CD4-positive, alpha-beta memory T cell (primary cell): ENCODE measurements at regions not wholly inside any gene's neighbourhood (a gene's known extent, or its start where the extent isn't known, plus 50 kb on each side); places are given as distances from the start of the nearest gene placed in this dataset.

Experiments
- CTCF ChIA-PET: fragments of 350-600 bp; sonication (Branson Sonifier 250); formaldehyde crosslinking; loops from one replicate; lab custom pipeline; 2021; ENCODE audit warnings: inconsistent platforms; ENCODE audit not compliant: partially characterized antibody; lab: Charles Lee
- POLR2A ChIA-PET: fragments of 350-600 bp; sonication (Branson Sonifier 250); formaldehyde crosslinking; loops from one replicate; lab custom pipeline; 2021; ENCODE audit not compliant: partially characterized antibody; lab: Charles Lee
- DNase-seq, 5 donors: peaks; one replicate each; pipeline versions ENCODE4 v3.0.0 to v3.0.0-alpha.2; 2020 to 2022; ENCODE audit warnings: mixed read lengths in 1 of 5
- H3K27ac ChIP-seq: one replicate; pipeline ENCODE4 v1.7.0; 2013; ENCODE audit warnings: low read depth, low read length
- H3K27me3 ChIP-seq: 2 replicates; pipeline ENCODE4 v1.7.0; 2013; ENCODE audit warnings: mild to moderate bottlenecking, low read length, moderate library complexity; ENCODE audit not compliant: insufficient read depth
- H3K36me3 ChIP-seq: 2 replicates; pipeline ENCODE4 v1.7.0; 2013; ENCODE audit warnings: mild to moderate bottlenecking, low read length, moderate library complexity; ENCODE audit not compliant: insufficient read depth
- H3K4me1 ChIP-seq: 2 replicates; pipeline ENCODE4 v1.7.0; 2013; ENCODE audit warnings: mild to moderate bottlenecking, low read length, moderate library complexity; ENCODE audit not compliant: insufficient read depth
- H3K4me3 ChIP-seq, 2 donors: one replicate each; pipeline ENCODE4 v1.7.0; 2013; ENCODE audit warnings: low read length in 2 of 2, mild to moderate bottlenecking in 1 of 2
- H3K9me3 ChIP-seq, 2 donors: one replicate each; pipeline ENCODE4 v1.7.0; 2013; ENCODE audit warnings: low read length in 2 of 2, control low read depth in 1 of 2; ENCODE audit not compliant: control insufficient read depth in 1 of 2
- H3K27ac Mint-ChIP-seq, 7 donors: one replicate each; pipeline ENCODE4 v1.8.0; 2020 to 2021; ENCODE audit warnings: mixed read lengths in 7 of 7, mild to moderate bottlenecking in 6 of 7, inconsistent platforms in 3 of 7, moderate library complexity in 3 of 7
- H3K27me3 Mint-ChIP-seq, 2 donors: one replicate each; pipeline ENCODE4 v1.8.0; 2020 to 2021; ENCODE audit warnings: mixed read lengths in 2 of 2
- H3K36me3 Mint-ChIP-seq, 2 donors: one replicate each; pipeline ENCODE4 v1.8.0; 2020 to 2021; ENCODE audit warnings: mixed read lengths in 2 of 2, inconsistent platforms in 1 of 2, mild to moderate bottlenecking in 1 of 2
- H3K4me1 Mint-ChIP-seq, 4 donors: one replicate each; pipeline ENCODE4 v1.8.0; 2020 to 2021; ENCODE audit warnings: mixed read lengths in 4 of 4, mild to moderate bottlenecking in 1 of 4
- H3K4me3 Mint-ChIP-seq, 8 donors: one replicate each; pipeline ENCODE4 v1.8.0; 2020 to 2021; ENCODE audit warnings: mixed read lengths in 8 of 8, mild to moderate bottlenecking in 7 of 8, moderate library complexity in 6 of 8, inconsistent platforms in 3 of 8
- H3K9me3 Mint-ChIP-seq, 8 donors: one replicate each; pipeline ENCODE4 v1.8.0; 2020 to 2021; ENCODE audit warnings: mixed read lengths in 8 of 8, mild to moderate bottlenecking in 5 of 8, inconsistent platforms in 3 of 8, moderate library complexity in 1 of 8
- intact Hi-C: fragments of 100-400 bp; cut with micrococcal nuclease; formaldehyde crosslinking; loops from one replicate; pipeline ENCODE4 v1.15.1; 2023

DNA sequence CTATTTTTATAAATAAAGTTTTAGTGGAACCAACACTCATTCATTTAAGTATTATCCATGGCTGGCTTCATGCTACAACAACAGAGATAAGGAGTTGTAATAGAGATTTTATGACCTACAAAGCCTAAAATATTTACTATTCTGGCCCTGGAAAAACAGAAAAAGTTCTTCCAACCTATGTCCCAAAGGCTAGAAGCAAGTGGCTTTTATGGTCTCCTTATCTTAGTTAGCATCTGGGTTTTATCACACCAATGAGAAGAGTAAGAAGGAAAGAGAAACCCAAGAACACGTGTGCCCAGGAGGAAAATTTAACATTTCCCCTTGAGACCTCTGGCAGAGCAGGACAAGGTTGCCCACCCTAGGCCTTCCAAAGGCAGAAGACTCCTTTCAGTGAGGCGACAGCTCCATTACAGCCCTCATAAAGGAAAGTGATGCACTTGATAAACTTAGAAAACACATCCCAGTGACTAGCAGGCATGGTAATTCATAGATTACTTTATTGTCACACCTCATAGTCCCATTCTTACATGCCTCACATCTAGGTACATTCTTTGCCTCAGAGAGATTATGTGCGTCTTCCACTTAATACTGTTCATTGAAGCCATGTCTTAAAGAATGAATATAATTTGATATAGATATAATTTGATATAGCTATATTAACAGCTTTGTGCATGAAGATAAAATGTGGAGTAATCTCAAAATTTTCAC lies 113.2 kb upstream of the ACP3 start:
- no peaks in the 10 kb centered on the region for H3K9me3 Mint-ChIP-seq
- Histone ChIP-seq H3K36me3 (no peaks in the 10 kb centered on the region), H3K27ac (no peak overlapping the region), H3K4me1 (no peaks in the 10 kb centered on the region), H3K27me3 (no peaks in the 10 kb centered on the region), H3K4me3 (no peak overlapping the region), H3K9me3 (no peaks in the 10 kb centered on the region)
- H3K4me1 Mint-ChIP-seq: no peaks in the 10 kb centered on the region
- ChIA-PET CTCF (no interaction called here), POLR2A (no interaction called here)
- no peaks in the 10 kb centered on the region for H3K27me3 Mint-ChIP-seq
- no peaks in the 10 kb centered on the region for H3K36me3 Mint-ChIP-seq
- H3K4me3 Mint-ChIP-seq: no peak overlapping the region
- no peak overlapping the region for H3K27ac Mint-ChIP-seq
- intact Hi-C loops: no loop called here
- DNase-seq: no peak

GRCh38 chr3:132205609-132206008 lies 111.6 kb upstream of the ACP3 start:
- H3K4me3 Mint-ChIP-seq: no peak overlapping the region
- no peaks in the 10 kb centered on the region for H3K36me3 Mint-ChIP-seq
- Histone ChIP-seq H3K27me3 (no peaks in the 10 kb centered on the region), H3K27ac (no peak overlapping the region), H3K9me3 (no peaks in the 10 kb centered on the region), H3K4me3 (no peak overlapping the region), H3K4me1 (no peaks in the 10 kb centered on the region), H3K36me3 (no peaks in the 10 kb centered on the region)
- H3K9me3 Mint-ChIP-seq: peaks cover 0 to 2% (median 0%) of the 10 kb centered on the region in 8 donors
- no peak for DNase-seq
- peaks cover 0 to 4% of the 10 kb centered on the region in 2 donors for H3K27me3 Mint-ChIP-seq
- H3K4me1 Mint-ChIP-seq: no peaks in the 10 kb centered on the region
- H3K27ac Mint-ChIP-seq: no peak overlapping the region
- CTCF ChIA-PET: no interaction called here
- intact Hi-C loops: no loop called here
- POLR2A ChIA-PET: no interaction called here

- no peaks in the 10 kb centered on the region for H3K36me3 Mint-ChIP-seq
- H3K4me3 Mint-ChIP-seq: no peak overlapping the region
- Histone ChIP-seq H3K27me3 (no peaks in the 10 kb centered on the region), H3K4me1 (no peaks in the 10 kb centered on the region), H3K4me3 (no peak overlapping the region), H3K27ac (no peak overlapping the region), H3K9me3 (no peaks in the 10 kb centered on the region), H3K36me3 (no peaks in the 10 kb centered on the region)
- DNase-seq: no peak
- intact Hi-C loops: no loop called here
- peaks cover 0 to 2% (median 0%) of the 10 kb centered on the region in 8 donors for H3K9me3 Mint-ChIP-seq
- H3K27me3 Mint-ChIP-seq: peaks cover 3 to 13% of the 10 kb centered on the region in 2 donors
- no peak overlapping the region for H3K27ac Mint-ChIP-seq
- no peaks in the 10 kb centered on the region for H3K4me1 Mint-ChIP-seq
- ChIA-PET POLR2A (no interaction called here), CTCF (interaction anchor here (0.9 kb wide), 1 partner anchor 12 kb away, joined by 4 read pairs; no protein-coding TSS in a partner anchor)
These were observed 107.4 kb upstream of the ACP3 start for GRCh38 chr3:132209855-132210254.

GRCh38 chr3:132210476-132211346 lies 106.5 kb upstream of the ACP3 start:
- H3K4me1 Mint-ChIP-seq: no peaks in the 10 kb centered on the region
- Histone ChIP-seq H3K27me3 (no peaks in the 10 kb centered on the region), H3K4me1 (no peaks in the 10 kb centered on the region), H3K27ac (no peak overlapping the region), H3K36me3 (no peaks in the 10 kb centered on the region), H3K9me3 (no peaks in the 10 kb centered on the region), H3K4me3 (no peak overlapping the region)
- H3K27me3 Mint-ChIP-seq: peaks cover 3 to 13% of the 10 kb centered on the region in 2 donors
- H3K4me3 Mint-ChIP-seq: no peak overlapping the region
- H3K27ac Mint-ChIP-seq: no peak overlapping the region
- ChIA-PET POLR2A (no interaction called here), CTCF (interaction anchor here (0.7 to 0.9 kb wide), 2 partner anchors 11 to 31 kb away, joined by 3 to 4 read pairs; no protein-coding TSS in a partner anchor)
- H3K9me3 Mint-ChIP-seq: peaks cover 0 to 2% (median 0%) of the 10 kb centered on the region in 8 donors
- H3K36me3 Mint-ChIP-seq: no peaks in the 10 kb centered on the region
- DNase-seq: no peak
- intact Hi-C loops: no loop called here

DNA sequence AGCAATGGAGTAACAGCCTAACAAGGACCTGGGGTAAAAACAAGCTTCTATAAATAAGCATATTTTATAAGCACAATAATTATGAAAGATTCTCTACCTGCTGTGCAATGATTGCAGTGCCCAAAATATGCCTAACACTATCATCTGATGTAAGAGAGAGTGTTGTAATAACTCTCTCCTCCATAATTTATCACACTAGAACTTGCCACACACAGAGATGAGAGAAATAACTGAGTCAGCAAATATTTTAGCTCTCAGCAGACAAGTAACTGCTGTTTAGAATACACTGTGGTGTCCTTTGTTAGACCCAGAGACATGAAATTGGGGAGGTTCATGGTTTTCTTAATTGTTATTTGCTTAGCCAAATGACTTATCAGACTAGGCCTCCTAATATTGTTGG lies 105.3 kb upstream of the ACP3 start:
- intact Hi-C loops: no loop called here
- no peaks in the 10 kb centered on the region for H3K36me3 Mint-ChIP-seq
- H3K27ac Mint-ChIP-seq: no peak overlapping the region
- no peak overlapping the region for H3K4me3 Mint-ChIP-seq
- no peaks in the 10 kb centered on the region for H3K27me3 ChIP-seq
- H3K9me3 ChIP-seq: no peaks in the 10 kb centered on the region
- H3K27ac ChIP-seq: no peak overlapping the region
- CTCF ChIA-PET: interaction anchor here (1.0 kb wide), 1 partner anchor 1179 kb away, joined by 3 read pairs; no protein-coding TSS in a partner anchor
- H3K4me1 Mint-ChIP-seq: no peaks in the 10 kb centered on the region
- POLR2A ChIA-PET: no interaction called here
- DNase-seq: no peak
- H3K9me3 Mint-ChIP-seq: peaks cover 0 to 2% (median 0%) of the 10 kb centered on the region in 8 donors
- H3K4me1 ChIP-seq: no peaks in the 10 kb centered on the region
- no peak overlapping the region for H3K4me3 ChIP-seq
- peaks cover 3 to 13% of the 10 kb centered on the region in 2 donors for H3K27me3 Mint-ChIP-seq
- H3K36me3 ChIP-seq: no peaks in the 10 kb centered on the region

DNA sequence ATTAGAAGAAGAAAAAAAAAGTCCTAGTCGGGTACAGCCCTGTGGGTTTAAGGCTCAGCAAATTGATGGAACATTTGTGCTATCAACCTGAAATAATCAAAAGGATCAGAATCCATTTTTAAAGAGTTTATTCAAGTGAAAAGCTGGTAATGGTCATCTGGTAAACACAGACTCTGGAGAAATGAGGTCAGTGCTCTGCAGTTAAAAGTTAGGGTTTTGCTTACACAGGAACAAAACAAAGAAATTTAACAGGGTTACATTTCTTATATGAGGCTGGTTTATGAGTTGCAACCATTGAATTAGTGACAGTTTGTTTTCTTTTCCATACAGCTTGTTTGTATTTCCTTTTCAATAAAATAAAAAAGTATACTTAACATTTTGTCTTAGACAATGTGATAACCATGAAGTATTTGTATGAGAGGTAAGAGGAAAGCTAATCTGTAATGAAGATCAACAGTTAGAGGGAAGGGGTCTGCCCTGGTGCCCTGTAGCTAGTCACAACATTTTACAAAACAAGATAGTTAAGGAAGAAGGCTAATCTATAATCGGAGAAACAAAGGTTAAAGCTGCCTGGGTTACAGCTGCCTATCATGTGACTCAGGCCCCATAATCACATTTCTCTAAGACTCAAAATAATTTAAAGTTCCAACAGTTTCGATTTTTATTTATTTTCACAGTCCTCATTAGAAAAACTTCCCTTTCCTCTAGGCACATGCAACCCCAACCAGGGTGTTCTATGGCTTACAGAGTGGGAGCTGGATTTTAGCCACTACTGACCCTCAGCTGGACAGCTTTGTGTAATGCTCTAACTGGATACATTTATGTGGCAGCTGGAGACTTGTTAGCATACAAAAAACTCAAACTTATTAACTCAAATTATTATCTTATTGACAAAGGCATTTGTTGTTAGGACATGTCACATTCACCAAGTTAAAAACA lies 98.1 kb upstream of the ACP3 start:
- H3K36me3 ChIP-seq: no peaks in the 10 kb centered on the region
- Mint-ChIP-seq H3K36me3 (no peaks in the 10 kb centered on the region), H3K4me3 (no peak overlapping the region), H3K27me3 (peaks cover 0 to 3% of the 10 kb centered on the region in 2 donors), H3K9me3 (no peaks in the 10 kb centered on the region), H3K27ac (no peak overlapping the region), H3K4me1 (no peaks in the 10 kb centered on the region)
- no peak overlapping the region for H3K27ac ChIP-seq
- intact Hi-C loops: no loop called here
- no peak for DNase-seq
- H3K4me3 ChIP-seq: no peak overlapping the region
- no peaks in the 10 kb centered on the region for H3K27me3 ChIP-seq
- H3K9me3 ChIP-seq: no peaks in the 10 kb centered on the region
- no peaks in the 10 kb centered on the region for H3K4me1 ChIP-seq
- POLR2A ChIA-PET: no interaction called here
- CTCF ChIA-PET: no interaction called here
